ENCODE measurements at regions not wholly inside any gene's neighbourhood (a gene's known extent, or its start where the extent isn't known, plus 50 kb on each side); places are given as distances from the start of the nearest gene placed in this dataset.

DNA sequence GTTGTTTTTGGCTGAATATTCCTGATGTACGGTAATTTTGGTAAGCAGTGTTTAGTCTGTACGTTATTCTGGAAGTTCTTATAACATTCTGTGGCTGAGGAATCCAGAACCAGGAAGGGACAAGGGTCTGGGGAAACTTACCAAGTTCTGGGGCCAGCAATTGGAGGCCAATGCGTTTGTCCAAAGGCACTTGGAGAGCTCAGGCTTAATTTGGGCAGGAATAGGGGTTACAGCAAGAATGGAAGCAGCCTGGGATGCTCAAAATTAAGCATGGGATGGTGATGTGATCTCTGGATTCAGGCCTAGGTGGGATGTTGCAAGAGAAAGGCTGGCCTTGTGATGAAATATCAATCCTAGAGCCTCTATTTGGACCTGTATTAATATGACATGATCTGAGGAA, 235.2 kb upstream of the NOX3 start:
- TF ChIP-seq POLR2AphosphoS5 (IDR thresholded peaks at IDR 0.05; ENCODE audit: borderline replicate concordance, low read depth, low read length) (no peak), EZH2 (IDR thresholded peaks at IDR 0.05) (no peak)

Data from SK-N-MC (cell line).